Esophagus squamous epithelium (tissue), 5 donors: ENCODE measurements at regions not wholly inside any gene's neighbourhood (a gene's known extent, or its start where the extent isn't known, plus 50 kb on each side); places are given as distances from the start of the nearest gene placed in this dataset.

Source experiments
- DNase-seq: peaks from one replicate; lab custom pipeline; 2025; lab: John Stamatoyannopoulos, UW
- H3K27ac ChIP-seq, 4 donors: fragments of 200-600 bp; sonication (generic); one replicate each; pipeline ENCODE4 v1.5.1; 2016 to 2019; ENCODE audit warnings: mild to moderate bottlenecking in 1 of 4
- H3K27me3 ChIP-seq, 4 donors: fragments of 200-600 bp; sonication (generic); 1 replicate in 3 of 4; 2 replicates in 1 of 4; pipeline versions ENCODE4 v1.5.1 to v1.6.0; 2017 to 2021; ENCODE audit warnings: antibody characterized with exemption in 1 of 4
- H3K36me3 ChIP-seq, 3 donors: fragments of 200-600 bp; sonication (generic); one replicate each; pipeline ENCODE4 v1.5.1; 2016 to 2019
- H3K4me1 ChIP-seq, 3 donors: fragments of 200-600 bp; sonication (generic); one replicate each; pipeline ENCODE4 v1.5.1; 2017 to 2019
- H3K4me3 ChIP-seq, 4 donors: fragments of 200-600 bp; sonication (generic); 1 replicate in 3 of 4; 2 replicates in 1 of 4; pipeline ENCODE4 v1.5.1; 2016 to 2019; ENCODE audit warnings: mild to moderate bottlenecking in 2 of 4, moderate library complexity in 1 of 4
- H3K9me3 ChIP-seq, 3 donors: fragments of 200-600 bp; sonication (generic); one replicate each; pipeline ENCODE4 v1.5.1; 2016 to 2019
- CTCF ChIP-seq, 6 experiments: fragments of 450-650 bp in 4 of 6; fragments of 200-600 bp in 2 of 6; sonication (generic) in 2 of 6; IDR thresholded peaks; one replicate each; pipeline ENCODE4 v1.5.1; 2016 to 2019; ENCODE audit warnings: antibody characterized with exemption in 6 of 6, mild to moderate bottlenecking in 4 of 6, moderate library complexity in 4 of 6
- POLR2A ChIP-seq, 4 donors: fragments of 450-650 bp; IDR thresholded peaks; one replicate each; pipeline ENCODE4 v1.6.1; 2017; ENCODE audit warnings: antibody characterized with exemption in 4 of 4, mild to moderate bottlenecking in 4 of 4, moderate library complexity in 3 of 4
- WGBS, 2 donors: methylation state at CpG; one replicate each; pipeline ENCODE4 v1.1.5; 2018; 5-methylcytosine and 5-hydroxymethylcytosine counted together
- intact Hi-C: fragments of 100-400 bp; cut with DNase I; formaldehyde crosslinking; loops from one replicate; pipeline ENCODE4 v1.15.0; 2022
- donor health status: DM: yes; HTN: yes; CAD: no.

DNA sequence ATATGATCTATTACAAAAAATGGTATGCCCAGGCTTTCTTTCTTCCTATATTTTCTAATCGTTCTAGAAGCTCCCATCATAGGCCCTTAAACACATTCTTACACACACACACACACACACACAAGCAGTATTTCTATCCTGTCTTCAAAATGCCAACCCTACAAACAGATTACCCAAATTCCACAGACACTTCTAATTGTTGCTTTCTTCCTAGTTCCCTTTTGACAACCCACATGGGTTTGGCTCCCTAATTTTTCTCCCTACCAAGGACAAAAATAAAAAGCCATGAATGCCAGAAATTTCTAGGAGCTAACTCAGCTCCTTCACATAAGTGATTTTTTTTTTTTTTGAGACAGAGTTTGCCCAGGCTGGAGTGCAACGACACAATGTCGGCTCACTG, 60.3 kb upstream of the NTF3 start:
- Histone ChIP-seq H3K4me3 (no peak overlapping the region), H3K4me1 (no peaks in the 10 kb centered on the region), H3K27me3 (no peaks in the 10 kb centered on the region), H3K27ac (no peak overlapping the region), H3K36me3 (no peaks in the 10 kb centered on the region), H3K9me3 (no peaks in the 10 kb centered on the region)
- no peak for DNase-seq
- intact Hi-C loops = no loop called here
- WGBS, 2 donors = 79 to 87% methylated on average over 3 of the region's 3 CpGs
- TF ChIP-seq POLR2A (IDR thresholded peaks at IDR 0.05) = no peak
- TF ChIP-seq CTCF (IDR thresholded peaks at IDR 0.05) = no peak

DNA sequence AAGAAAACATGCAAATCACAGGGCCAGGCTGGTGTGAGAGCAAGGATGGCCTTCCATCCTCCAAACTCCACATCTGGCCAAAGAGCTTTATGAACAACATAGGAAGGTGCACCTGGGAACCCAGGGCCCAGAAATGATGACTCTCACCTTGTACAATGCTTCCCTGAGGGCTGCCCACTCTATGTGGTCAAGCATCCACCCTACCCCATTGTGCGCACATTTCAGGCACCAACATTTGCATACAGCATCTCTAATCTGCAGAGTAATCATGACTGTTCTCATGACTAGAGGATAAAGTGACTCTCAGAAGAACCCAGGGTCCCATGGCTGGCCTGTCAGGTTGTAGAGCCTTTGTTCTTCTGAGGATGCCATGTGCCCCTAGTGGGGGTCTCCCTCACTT, 57.2 kb upstream of the NTF3 start:
- no peak overlapping the region for H3K27ac ChIP-seq
- TF ChIP-seq CTCF (IDR thresholded peaks at IDR 0.05) = no peak
- TF ChIP-seq POLR2A (IDR thresholded peaks at IDR 0.05) = no peak
- no peaks in the 10 kb centered on the region for H3K36me3 ChIP-seq
- intact Hi-C loops = no loop called here
- no peak overlapping the region for H3K4me3 ChIP-seq
- H3K9me3 ChIP-seq = no peaks in the 10 kb centered on the region
- no peaks in the 10 kb centered on the region for H3K4me1 ChIP-seq
- no peaks in the 10 kb centered on the region for H3K27me3 ChIP-seq
- 38 to 91% methylated on average over 1 of the region's 1 CpG for WGBS, 2 donors
- no peak for DNase-seq

DNA sequence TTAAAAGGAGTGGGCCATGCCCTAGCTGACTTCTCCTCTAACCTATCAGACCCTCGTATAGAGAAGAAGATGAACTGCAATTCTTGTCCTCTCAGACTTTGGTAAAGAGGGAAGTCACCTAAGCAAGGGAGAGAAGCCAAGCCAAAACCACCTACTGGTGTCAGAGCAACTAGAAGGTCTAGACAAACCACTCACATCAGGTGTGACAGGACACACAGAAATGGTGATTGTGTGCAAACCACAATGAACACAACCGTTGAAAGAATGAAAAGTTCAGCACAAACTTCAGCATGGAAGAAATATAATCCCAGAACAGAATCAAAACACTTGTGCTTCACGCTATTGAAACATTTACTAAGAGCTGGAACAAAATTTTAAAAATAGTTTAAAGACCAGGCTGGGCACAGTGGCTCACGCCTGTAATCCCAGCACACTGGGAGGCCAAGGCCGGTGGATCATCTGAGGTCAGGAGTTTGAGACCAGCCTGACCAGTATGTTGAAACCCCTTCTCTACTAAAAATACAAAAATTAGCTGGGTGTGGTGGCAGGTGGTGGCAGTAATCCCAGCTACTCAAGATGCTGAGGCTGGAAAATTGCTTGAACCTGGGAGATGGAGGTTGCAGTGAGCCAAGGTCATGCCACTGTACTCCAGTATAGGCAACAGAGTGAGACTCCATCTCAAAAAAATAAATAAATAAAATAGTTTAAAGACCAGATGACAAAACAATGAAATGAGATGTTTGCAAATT, 56.2 kb upstream of the NTF3 start:
- no peak for DNase-seq
- H3K27me3 ChIP-seq = no peaks in the 10 kb centered on the region
- H3K36me3 ChIP-seq = no peaks in the 10 kb centered on the region
- intact Hi-C loops = no loop called here
- H3K27ac ChIP-seq = no peak overlapping the region
- no peak overlapping the region for H3K4me3 ChIP-seq
- H3K9me3 ChIP-seq = no peaks in the 10 kb centered on the region
- TF ChIP-seq POLR2A (IDR thresholded peaks at IDR 0.05) (no peak), CTCF (IDR thresholded peaks at IDR 0.05) (no peak)
- 74 to 86% methylated on average over 5 of the region's 5 CpGs for WGBS, 2 donors
- H3K4me1 ChIP-seq = no peaks in the 10 kb centered on the region

GRCh38 chr12:5376591-5377207, 55.2 kb upstream of the NTF3 start:
- WGBS, 2 donors = 69 to 70% methylated on average over 5 of the region's 5 CpGs
- Histone ChIP-seq H3K4me1 (no peaks in the 10 kb centered on the region), H3K9me3 (no peaks in the 10 kb centered on the region), H3K36me3 (no peaks in the 10 kb centered on the region), H3K4me3 (no peak overlapping the region), H3K27me3 (no peaks in the 10 kb centered on the region), H3K27ac (no peak overlapping the region)
- no peak for DNase-seq
- TF ChIP-seq POLR2A (IDR thresholded peaks at IDR 0.05) (no peak), CTCF (IDR thresholded peaks at IDR 0.05) (no peak)
- intact Hi-C loops = no loop called here

DNA sequence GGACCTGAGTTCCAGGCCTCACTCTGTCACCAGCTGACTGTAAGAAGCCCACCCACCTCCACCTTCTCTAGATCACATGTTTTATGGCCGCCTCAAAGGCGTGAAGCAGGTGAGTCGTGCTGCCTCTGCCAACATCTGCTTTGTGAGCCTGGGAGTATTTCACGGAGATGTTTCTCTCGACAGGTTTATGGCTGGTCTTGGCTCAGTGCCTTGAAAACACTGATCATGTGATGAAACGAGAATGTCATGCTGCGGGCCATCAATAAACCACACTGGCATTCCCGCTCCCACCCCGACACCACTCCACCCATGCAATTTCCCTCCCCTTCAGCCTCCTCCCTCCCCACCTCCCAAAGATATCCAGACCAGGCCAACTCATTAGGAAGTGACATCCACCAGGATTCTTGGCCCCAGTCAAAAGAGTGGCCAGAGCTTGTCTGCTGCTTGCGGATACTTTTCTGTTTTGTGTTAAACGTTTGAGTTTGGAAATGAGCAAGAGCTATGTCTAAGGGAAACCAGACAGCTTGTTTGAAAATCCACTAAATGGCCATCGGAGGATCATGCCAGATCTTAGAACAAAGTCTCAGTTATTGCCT, 53.8 kb upstream of the NTF3 start:
- Histone ChIP-seq H3K36me3 (no peaks in the 10 kb centered on the region), H3K27ac (no peak overlapping the region), H3K27me3 (no peaks in the 10 kb centered on the region), H3K4me3 (no peak overlapping the region), H3K4me1 (no peaks in the 10 kb centered on the region), H3K9me3 (no peaks in the 10 kb centered on the region)
- no peak for DNase-seq
- TF ChIP-seq CTCF (IDR thresholded peaks at IDR 0.05) (no peak), POLR2A (IDR thresholded peaks at IDR 0.05) (no peak)
- 80 to 83% methylated on average over 9 to 12 of the region's 12 CpGs for WGBS, 2 donors
- intact Hi-C loops = no loop called here
